Testis (tissue), 2 donors: ENCODE measurements at regions not wholly inside any gene's neighbourhood (a gene's known extent, or its start where the extent isn't known, plus 50 kb on each side); places are given as distances from the start of the nearest gene placed in this dataset.

Source experiments
- CTCF ChIP-seq, 3 experiments: fragments of 450-650 bp in 2 of 3; fragments of 200-600 bp in 1 of 3; sonication (generic) in 1 of 3; IDR thresholded peaks; one replicate each; pipeline ENCODE4 v1.5.1; 2016 to 2019; ENCODE audit warnings: antibody characterized with exemption in 3 of 3, mild to moderate bottlenecking in 2 of 3, moderate library complexity in 1 of 3
- POLR2A ChIP-seq: fragments of 450-650 bp; IDR thresholded peaks from one replicate; pipeline ENCODE4 v1.6.1; 2017; ENCODE audit warnings: antibody characterized with exemption, mild to moderate bottlenecking, moderate library complexity

- TF ChIP-seq CTCF (IDR thresholded peaks at IDR 0.05): no peak
- no peak for TF ChIP-seq POLR2A
Observed at GRCh38 chr2:56565143-56565542, 381.4 kb downstream of the CCDC85A start.
